Heart left ventricle (tissue), 16 donors: ENCODE measurements at regions not wholly inside any gene's neighbourhood (a gene's known extent, or its start where the extent isn't known, plus 50 kb on each side); places are given as distances from the start of the nearest gene placed in this dataset.

Experiments
- ATAC-seq, 4 donors: fragments of 200-7000 bp; cut with Tn5 transposase; one replicate each; pipeline ENCODE4 v1.9.1; 2020 to 2022; ENCODE audit warnings: moderate library complexity in 4 of 4, mild to moderate bottlenecking in 3 of 4, moderate number of reproducible peaks in 1 of 4
- DNase-seq, 5 donors: peaks; one replicate each; pipeline ENCODE4 v3.0.0-alpha.2; 2020
- H3K27ac ChIP-seq, 12 donors: fragments of 200-600 bp; sonication (generic) in 4 of 12; one replicate each; pipeline versions ENCODE4 v1.5.0 to v1.8.0; 2016 to 2022; ENCODE audit warnings: mild to moderate bottlenecking in 2 of 12
- H3K27me3 ChIP-seq, 9 donors: fragments of 200-600 bp; sonication (generic) in 2 of 9; one replicate each; pipeline versions ENCODE4 v1.5.1 to v1.8.0; 2016 to 2022; ENCODE audit warnings: mild to moderate bottlenecking in 3 of 9
- H3K36me3 ChIP-seq, 9 donors: fragments of 200-600 bp; sonication (generic) in 2 of 9; one replicate each; pipeline versions ENCODE4 v1.5.0 to v1.8.0; 2018 to 2022; ENCODE audit warnings: mild to moderate bottlenecking in 2 of 9
- H3K4me1 ChIP-seq, 12 donors: fragments of 200-600 bp; sonication (generic) in 4 of 12; one replicate each; pipeline versions ENCODE4 v1.5.0 to v1.8.0; 2016 to 2022; ENCODE audit warnings: mild to moderate bottlenecking in 3 of 12
- H3K4me3 ChIP-seq, 12 donors: fragments of 200-600 bp; sonication (generic) in 4 of 12; one replicate each; pipeline versions ENCODE4 v1.5.0 to v1.8.0; 2017 to 2022; ENCODE audit warnings: mild to moderate bottlenecking in 9 of 12, moderate library complexity in 4 of 12
- H3K9me3 ChIP-seq, 12 donors: fragments of 200-600 bp; sonication (generic) in 4 of 12; one replicate each; pipeline versions ENCODE4 v1.5.0 to v1.8.0; 2016 to 2022; ENCODE audit warnings: mild to moderate bottlenecking in 1 of 12
- POLR2A ChIP-seq, 2 donors: fragments of 450-650 bp; IDR thresholded peaks; one replicate each; pipeline ENCODE4 v1.6.1; 2017; ENCODE audit warnings: antibody characterized with exemption in 2 of 2, mild to moderate bottlenecking in 2 of 2, moderate library complexity in 2 of 2
- WGBS, 4 donors: extraction: QIAGEN DNeasy Blood & Tissue Kit in 2 of 4; methylation state at CpG; one replicate each; pipeline versions ENCODE4 v1.1.5 to v1.1.7; 2013 to 2018; 5-methylcytosine and 5-hydroxymethylcytosine counted together
- intact Hi-C, 10 donors: fragments of 100-400 bp; cut with DNase I; formaldehyde crosslinking; loops; one replicate each; pipeline versions ENCODE4 v1.11.1 to v1.14.2; 2022
- TF ChIP-seq, protein P1 (sequence below), 12 donors: fragments of 200-600 bp; sonication (generic) in 4 of 12; IDR thresholded peaks; one replicate each; pipeline versions ENCODE4 v1.5.0 to v1.8.0; 2018 to 2022; ENCODE audit warnings: antibody characterized with exemption in 12 of 12, mild to moderate bottlenecking in 5 of 12
- donor health status: ischemic (EF 13 %, LVEDD 7.1; RV severe dilation, severe dysfunction).
- donor health status: healthy with polysubstance abuse.
- donor health status: DM: no; HTN: yes; CAD: no.
- donor health status: DM: no; HTN: no; CAD: no.
- donor health status: ischemic (EF 25% LVEDD 6.9; RV normal size, moderate dysfunction).
- donor health status: ischemic (EF 25% LVEDD 5.7; RV mildly dilated, moderate dysfunction).
- donor health status: healthy.
- donor health status: DM: yes; HTN: yes; CAD: no.
- donor health status: ischemic (EF 35%, LVEDD 5.7; RV mildly dilated, moderate dysfunction).
- donor health status: nonischemic (EF 11% LVEDD 7.7; RV severe dilation, severe dysfunction).
- donor health status: DM: yes; HTN: yes; CAD: no.
- donor health status: PGD.
- donor health status: ischemic (EF 29% LVEDD 5.4; RV normal size, mild dysfunction).
- donor health status: nonischemic (EF 23%, LVEDD 6.1; RV moderate dilation, normal function).

GRCh38 chr5:99808657-99809230 is 726.4 kb upstream of the FAM174A start:
- Histone ChIP-seq H3K9me3 (no peaks in the 10 kb centered on the region), H3K4me1 (no peaks in the 10 kb centered on the region), H3K27ac (no peak overlapping the region), H3K27me3 (no peaks in the 10 kb centered on the region), H3K4me3 (no peak overlapping the region), H3K36me3 (no peaks in the 10 kb centered on the region)
- WGBS, 4 donors, result 44 to 62% (median 51%) methylated on average over 3 of the region's 3 CpGs
- ATAC-seq (no peak), DNase-seq (no peak)
- TF ChIP-seq, protein P1, sequence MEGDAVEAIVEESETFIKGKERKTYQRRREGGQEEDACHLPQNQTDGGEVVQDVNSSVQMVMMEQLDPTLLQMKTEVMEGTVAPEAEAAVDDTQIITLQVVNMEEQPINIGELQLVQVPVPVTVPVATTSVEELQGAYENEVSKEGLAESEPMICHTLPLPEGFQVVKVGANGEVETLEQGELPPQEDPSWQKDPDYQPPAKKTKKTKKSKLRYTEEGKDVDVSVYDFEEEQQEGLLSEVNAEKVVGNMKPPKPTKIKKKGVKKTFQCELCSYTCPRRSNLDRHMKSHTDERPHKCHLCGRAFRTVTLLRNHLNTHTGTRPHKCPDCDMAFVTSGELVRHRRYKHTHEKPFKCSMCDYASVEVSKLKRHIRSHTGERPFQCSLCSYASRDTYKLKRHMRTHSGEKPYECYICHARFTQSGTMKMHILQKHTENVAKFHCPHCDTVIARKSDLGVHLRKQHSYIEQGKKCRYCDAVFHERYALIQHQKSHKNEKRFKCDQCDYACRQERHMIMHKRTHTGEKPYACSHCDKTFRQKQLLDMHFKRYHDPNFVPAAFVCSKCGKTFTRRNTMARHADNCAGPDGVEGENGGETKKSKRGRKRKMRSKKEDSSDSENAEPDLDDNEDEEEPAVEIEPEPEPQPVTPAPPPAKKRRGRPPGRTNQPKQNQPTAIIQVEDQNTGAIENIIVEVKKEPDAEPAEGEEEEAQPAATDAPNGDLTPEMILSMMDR (IDR thresholded peaks at IDR 0.05), result no peak
- TF ChIP-seq POLR2A (IDR thresholded peaks at IDR 0.05), result no peak
- intact Hi-C loops, result no loop called here

DNA sequence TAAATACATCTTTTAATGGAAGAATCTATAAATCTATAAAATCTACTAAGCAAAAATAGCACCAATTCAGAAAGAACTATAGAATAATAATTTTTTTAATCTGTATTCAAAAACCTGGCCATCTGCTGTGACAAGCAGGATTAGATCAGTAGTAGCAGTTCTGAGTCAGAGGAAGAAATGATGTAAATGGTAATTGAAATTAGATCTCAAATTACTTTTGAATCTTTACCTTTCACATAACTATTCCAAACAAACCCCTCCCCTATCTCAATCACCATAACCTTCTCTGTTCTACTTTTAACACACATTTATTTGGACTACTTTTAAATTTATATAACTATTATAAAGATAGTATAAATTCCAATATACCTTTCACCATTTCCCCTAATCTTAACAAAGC is 727.8 kb upstream of the FAM174A start:
- no peaks in the 10 kb centered on the region for H3K36me3 ChIP-seq
- TF ChIP-seq, protein P1 (IDR thresholded peaks at IDR 0.05), result no peak
- TF ChIP-seq POLR2A (IDR thresholded peaks at IDR 0.05), result no peak
- no peak for ATAC-seq
- H3K9me3 ChIP-seq, result no peaks in the 10 kb centered on the region
- H3K27ac ChIP-seq, result no peak overlapping the region
- DNase-seq, result no peak
- H3K4me3 ChIP-seq, result no peak overlapping the region
- no peaks in the 10 kb centered on the region for H3K4me1 ChIP-seq
- intact Hi-C loops, result no loop called here
- no peaks in the 10 kb centered on the region for H3K27me3 ChIP-seq

- no peak for ATAC-seq
- 67 to 83% (median 73%) methylated on average over 2 of the region's 2 CpGs for WGBS, 4 donors
- DNase-seq, result no peak
- Histone ChIP-seq H3K4me1 (no peaks in the 10 kb centered on the region), H3K4me3 (no peak overlapping the region), H3K36me3 (no peaks in the 10 kb centered on the region), H3K27me3 (no peaks in the 10 kb centered on the region), H3K9me3 (peaks cover 0 to 2% (median 0%) of the 10 kb centered on the region in 12 donors), H3K27ac (no peak overlapping the region)
- intact Hi-C loops, result no loop called here
- TF ChIP-seq, protein P1 (IDR thresholded peaks at IDR 0.05), result no peak
- no peak for TF ChIP-seq POLR2A (IDR thresholded peaks at IDR 0.05)
These were observed 740.1 kb upstream of the FAM174A start for GRCh38 chr5:99795031-99795430.

DNA sequence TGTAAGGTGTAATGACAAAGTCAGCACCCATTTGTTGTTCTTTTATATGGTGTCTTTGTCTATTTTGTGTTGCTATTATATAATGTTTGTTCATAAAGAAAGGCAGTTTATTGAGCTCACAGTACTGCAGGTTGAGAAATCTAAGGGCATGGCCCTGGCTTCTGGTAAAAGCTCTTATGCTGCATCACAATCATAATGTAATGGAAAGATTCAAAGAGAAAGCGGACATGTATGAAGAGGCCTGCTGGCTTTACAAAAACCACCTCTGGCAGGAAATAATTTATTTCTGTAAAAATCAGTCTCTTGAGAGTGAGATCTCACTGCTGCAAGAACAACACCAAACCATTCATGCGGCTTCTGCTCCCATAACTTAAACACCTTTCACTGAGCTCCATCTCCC is 746.7 kb upstream of the FAM174A start:
- Histone ChIP-seq H3K27me3 (no peaks in the 10 kb centered on the region), H3K9me3 (no peaks in the 10 kb centered on the region), H3K27ac (no peak overlapping the region), H3K4me1 (no peaks in the 10 kb centered on the region), H3K4me3 (no peak overlapping the region), H3K36me3 (no peaks in the 10 kb centered on the region)
- TF ChIP-seq POLR2A (IDR thresholded peaks at IDR 0.05), result no peak
- TF ChIP-seq, protein P1 (IDR thresholded peaks at IDR 0.05), result no peak
- WGBS, 4 donors, result 43 to 86% (median 73%) methylated on average over 2 of the region's 2 CpGs
- DNase-seq, result no peak
- ATAC-seq, result no peak
- intact Hi-C loops, result no loop called here
